Smooth muscle cell (in vitro differentiated cells): ENCODE measurements at regions not wholly inside any gene's neighbourhood (a gene's known extent, or its start where the extent isn't known, plus 50 kb on each side); places are given as distances from the start of the nearest gene placed in this dataset.

ENCODE experiments used
- DNase-seq: peaks from one replicate; lab custom pipeline; 2025; ENCODE audit not compliant: unreplicated experiment; lab: John Stamatoyannopoulos, UW
- H2AFZ ChIP-seq: fragments of 200-600 bp; sonication (generic); 2 replicates; pipeline ENCODE4 v1.6.0; 2016; ENCODE audit warnings: antibody characterized with exemption, low read depth, mild to moderate bottlenecking
- H3F3A ChIP-seq: fragments of 200-600 bp; sonication (generic); 2 replicates; pipeline ENCODE4 v1.6.0; 2017; ENCODE audit warnings: antibody characterized with exemption, low read depth
- H3K27ac ChIP-seq: fragments of 200-600 bp; sonication (generic); 2 replicates; pipeline ENCODE4 v1.5.1; 2016; ENCODE audit warnings: low read depth, mild to moderate bottlenecking
- H3K27me3 ChIP-seq: fragments of 200-600 bp; sonication (generic); 2 replicates; pipeline ENCODE4 v1.6.1; 2016; ENCODE audit warnings: low read depth, mild to moderate bottlenecking
- H3K36me3 ChIP-seq: fragments of 200-600 bp; sonication (generic); 2 replicates; pipeline ENCODE4 v1.5.1; 2016; ENCODE audit warnings: low read depth
- H3K4me1 ChIP-seq: fragments of 200-600 bp; sonication (generic); 2 replicates; pipeline ENCODE4 v1.5.1; 2016; ENCODE audit warnings: low read depth
- H3K4me2 ChIP-seq: fragments of 200-600 bp; sonication (generic); 2 replicates; pipeline ENCODE4 v1.6.0; 2016; ENCODE audit warnings: mild to moderate bottlenecking
- H3K4me3 ChIP-seq: fragments of 200-600 bp; sonication (generic); 2 replicates; pipeline ENCODE4 v1.5.1; 2016; ENCODE audit warnings: mild to moderate bottlenecking
- H3K79me2 ChIP-seq: fragments of 200-600 bp; sonication (generic); 2 replicates; pipeline ENCODE4 v1.6.0; 2016; ENCODE audit warnings: low read depth, mild to moderate bottlenecking
- H3K9ac ChIP-seq: fragments of 200-600 bp; sonication (generic); 2 replicates; pipeline ENCODE4 v1.6.0; 2016; ENCODE audit warnings: low read depth
- H3K9me3 ChIP-seq: fragments of 200-600 bp; sonication (generic); replicated peaks from 2 replicates; pipeline ENCODE4 v1.5.1; 2016; ENCODE audit warnings: low read depth
- H4K20me1 ChIP-seq: fragments of 200-600 bp; sonication (generic); 2 replicates; pipeline ENCODE4 v1.6.0; 2016; ENCODE audit warnings: low read depth
- CTCF ChIP-seq: fragments of 200-600 bp; sonication (generic); IDR thresholded peaks from 2 replicates; pipeline ENCODE4 v1.5.1; 2017; ENCODE audit warnings: borderline replicate concordance, mild to moderate bottlenecking, antibody characterized with exemption; ENCODE audit not compliant: insufficient read depth, poor library complexity, severe bottlenecking
- WGBS: methylation state at CpG from one replicate; pipeline ENCODE4 v1.1.7; 2016; ENCODE audit warnings: low lambda C conversion rate; 5-methylcytosine and 5-hydroxymethylcytosine counted together

DNA sequence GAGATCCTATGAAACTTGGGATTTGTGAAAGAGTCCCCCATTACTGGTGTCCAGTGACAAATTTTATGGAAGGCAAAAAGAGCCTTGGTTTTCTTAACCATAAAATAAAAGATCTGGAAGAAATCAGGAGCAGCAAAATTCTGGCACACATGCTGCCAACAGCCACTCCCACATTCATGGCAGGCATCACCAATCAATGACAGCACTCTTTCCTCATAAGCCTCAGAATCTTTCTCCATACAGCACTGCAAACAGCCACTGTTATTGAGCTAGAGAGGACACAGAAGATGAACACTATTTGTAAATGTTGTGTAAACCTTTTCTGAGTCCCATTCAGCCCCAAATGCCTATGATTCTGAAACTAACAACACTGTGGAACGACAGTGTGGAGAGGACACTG, 162.2 kb downstream of the RRAGC start:
- H4K20me1 ChIP-seq, result no peaks in the 10 kb centered on the region
- no peaks in the 10 kb centered on the region for H3K9me3 ChIP-seq
- DNase-seq, result no peak
- no peak overlapping the region for H2AFZ ChIP-seq
- H3K79me2 ChIP-seq, result no peaks in the 10 kb centered on the region
- H3K4me3 ChIP-seq, result no peak overlapping the region
- WGBS, result 85% methylated on average over 1 of the region's 1 CpG
- no peak overlapping the region for H3K27ac ChIP-seq
- no peak for TF ChIP-seq CTCF
- no peaks in the 10 kb centered on the region for H3K36me3 ChIP-seq
- no peaks in the 10 kb centered on the region for H3K4me1 ChIP-seq
- no peaks in the 10 kb centered on the region for H3K27me3 ChIP-seq
- H3K4me2 ChIP-seq, result no peak overlapping the region
- no peak overlapping the region for H3K9ac ChIP-seq
- no peaks in the 10 kb centered on the region for H3F3A ChIP-seq

DNA sequence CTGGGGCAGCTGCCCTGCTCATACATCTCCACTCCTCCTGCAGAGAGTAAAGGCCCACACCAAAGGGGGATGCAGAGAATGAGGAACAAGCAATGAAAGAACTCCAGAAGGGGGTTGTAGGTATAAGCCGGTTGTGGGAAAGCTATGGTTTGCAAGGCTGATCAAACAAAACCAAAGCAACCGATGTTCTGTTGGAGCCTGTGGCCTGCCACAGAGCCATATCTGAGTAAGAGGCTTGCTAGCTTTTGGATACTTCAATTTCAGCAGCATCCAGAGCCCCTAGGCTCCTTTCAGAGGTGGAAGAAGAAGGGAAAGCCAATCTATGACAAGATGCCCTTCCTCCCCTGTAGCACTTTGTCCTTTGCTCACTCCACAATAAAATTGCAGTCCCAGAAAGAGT, 163.2 kb downstream of the RRAGC start:
- no peaks in the 10 kb centered on the region for H3K4me1 ChIP-seq
- no peaks in the 10 kb centered on the region for H3F3A ChIP-seq
- no peak overlapping the region for H3K27ac ChIP-seq
- no peak overlapping the region for H3K4me2 ChIP-seq
- no peak for DNase-seq
- H2AFZ ChIP-seq, result no peak overlapping the region
- H3K4me3 ChIP-seq, result no peak overlapping the region
- no peaks in the 10 kb centered on the region for H4K20me1 ChIP-seq
- no peaks in the 10 kb centered on the region for H3K27me3 ChIP-seq
- no peaks in the 10 kb centered on the region for H3K36me3 ChIP-seq
- no peaks in the 10 kb centered on the region for H3K79me2 ChIP-seq
- 86% methylated on average over 2 of the region's 2 CpGs for WGBS
- H3K9me3 ChIP-seq, result no peaks in the 10 kb centered on the region
- TF ChIP-seq CTCF, result no peak
- H3K9ac ChIP-seq, result no peak overlapping the region

DNA sequence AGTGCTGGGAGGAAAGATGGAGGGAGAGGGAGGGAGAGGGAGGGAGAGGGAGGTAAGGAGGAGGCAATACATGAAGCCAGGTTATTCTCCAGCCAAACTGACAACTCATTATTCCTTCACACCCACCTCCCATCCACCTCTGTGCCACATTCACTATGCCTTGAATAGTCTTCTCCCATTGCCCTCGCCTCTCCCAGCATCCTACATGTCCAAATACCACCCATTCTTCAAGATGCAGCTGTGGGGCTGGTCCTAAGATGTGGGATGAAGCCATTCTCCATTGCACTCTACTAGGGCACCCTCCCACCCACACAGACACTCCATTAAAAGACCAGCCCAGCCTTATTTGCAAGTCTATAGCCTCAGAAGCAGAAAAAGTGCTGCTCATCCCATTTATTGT, 165.8 kb downstream of the RRAGC start:
- Histone ChIP-seq H3K9ac (no peak overlapping the region), H3K36me3 (no peaks in the 10 kb centered on the region), H3F3A (no peaks in the 10 kb centered on the region), H3K4me1 (no peaks in the 10 kb centered on the region), H3K9me3 (no peaks in the 10 kb centered on the region), H3K27me3 (no peaks in the 10 kb centered on the region), H4K20me1 (no peaks in the 10 kb centered on the region), H3K27ac (no peak overlapping the region), H3K4me2 (no peak overlapping the region), H2AFZ (no peak overlapping the region), H3K79me2 (no peaks in the 10 kb centered on the region), H3K4me3 (no peak overlapping the region)
- TF ChIP-seq CTCF, result no peak
- WGBS, result 62% methylated on average over 1 of the region's 1 CpG
- no peak for DNase-seq

DNA sequence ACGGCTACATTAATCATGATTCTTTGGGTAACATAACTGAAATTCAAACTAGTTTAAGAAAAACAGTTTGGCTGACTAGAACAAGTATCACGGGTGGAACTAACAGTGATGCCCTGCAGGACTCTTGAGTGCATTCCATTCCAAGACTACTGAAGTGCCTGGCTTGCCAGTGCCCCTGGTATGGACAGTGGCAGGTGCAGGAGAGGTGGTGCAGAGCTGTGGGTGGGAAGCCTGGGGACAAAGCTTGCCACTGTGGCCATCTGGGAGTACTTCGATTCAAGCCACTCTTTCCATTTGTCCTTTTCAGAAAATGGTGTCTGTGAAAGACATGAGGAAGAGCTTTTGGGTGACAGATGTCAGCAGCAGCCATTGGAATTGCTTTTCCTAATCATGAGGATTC, 166.5 kb downstream of the RRAGC start:
- H3K4me2 ChIP-seq, result no peak overlapping the region
- peaks cover 4% of the 10 kb centered on the region for H3K27me3 ChIP-seq
- H2AFZ ChIP-seq, result no peak overlapping the region
- TF ChIP-seq CTCF, result no peak
- no peaks in the 10 kb centered on the region for H4K20me1 ChIP-seq
- no peaks in the 10 kb centered on the region for H3K9me3 ChIP-seq
- no peaks in the 10 kb centered on the region for H3K4me1 ChIP-seq
- H3K79me2 ChIP-seq, result no peaks in the 10 kb centered on the region
- no peak for DNase-seq
- H3F3A ChIP-seq, result no peaks in the 10 kb centered on the region
- H3K27ac ChIP-seq, result no peak overlapping the region
- H3K4me3 ChIP-seq, result no peak overlapping the region
- no peaks in the 10 kb centered on the region for H3K36me3 ChIP-seq
- WGBS, result 78% methylated on average over 3 of the region's 3 CpGs
- no peak overlapping the region for H3K9ac ChIP-seq
